HEK293 (cell line): ENCODE measurements at regions not wholly inside any gene's neighbourhood (a gene's known extent, or its start where the extent isn't known, plus 50 kb on each side); places are given as distances from the start of the nearest gene placed in this dataset.

Experiments used
- CTCF ChIA-PET: fragments of 350-600 bp; formaldehyde crosslinking; extraction: SDS; loops from one replicate; lab custom pipeline; 2021; ENCODE audit warnings: antibody characterized with exemption; lab: Yijun Ruan, JAX
- POLR2A ChIA-PET: fragments of 300-600 bp; formaldehyde crosslinking; extraction: SDS; loops from one replicate; lab custom pipeline; 2020; ENCODE audit warnings: antibody characterized with exemption, inconsistent platforms; lab: Yijun Ruan, JAX
- H3K27ac ChIP-seq: fragments of 200-500 bp; sonication (Bioruptor generic); 2 replicates; pipeline ENCODE4 v1.5.1; 2014; ENCODE audit warnings: low read depth, low read length, control low read depth, inconsistent platforms; ENCODE audit errors: extremely low read depth
- H3K36me3 ChIP-seq, 2 experiments: fragments of 200-500 bp in 1 of 2; sonication (Bioruptor generic) in 1 of 2; 1 replicate in 1 of 2; 2 replicates in 1 of 2; pipeline ENCODE4 v1.5.1; 2014 to 2017; ENCODE audit warnings: inconsistent platforms in 2 of 2, low read length in 2 of 2; ENCODE audit not compliant: control insufficient read depth in 2 of 2, insufficient read depth in 1 of 2
- H3K4me1 ChIP-seq: fragments of 200-500 bp; sonication (Bioruptor generic); 2 replicates; pipeline ENCODE4 v1.5.1; 2014; ENCODE audit warnings: mild to moderate bottlenecking, low read length, inconsistent platforms; ENCODE audit not compliant: control insufficient read depth, insufficient read depth
- H3K4me3 ChIP-seq: 2 replicates; pipeline ENCODE4 v1.5.1; 2011; ENCODE audit warnings: low read depth, mild to moderate bottlenecking, control low read depth, low read length, moderate library complexity
- H3K9me3 ChIP-seq: fragments of 200-500 bp; sonication (Bioruptor generic); 2 replicates; pipeline ENCODE4 v1.5.1; 2014; ENCODE audit warnings: low read depth, low read length, inconsistent platforms; ENCODE audit not compliant: control insufficient read depth, insufficient read depth
- KLF9 ChIP-seq: fragments of 450-650 bp; formaldehyde crosslinking; IDR thresholded peaks from 2 replicates; pipeline ENCODE4 v1.5.1; 2016; ENCODE audit warnings: missing biosample characterization, missing genetic modification characterization, low read depth
- OVOL3 ChIP-seq: fragments of 450-650 bp; formaldehyde crosslinking; IDR thresholded peaks from 2 replicates; pipeline ENCODE4 v1.5.1; 2016; ENCODE audit warnings: missing biosample characterization, missing genetic modification characterization
- SCRT1 ChIP-seq: fragments of 450-650 bp; formaldehyde crosslinking; IDR thresholded peaks from 2 replicates; pipeline ENCODE4 v1.5.1; 2016; ENCODE audit warnings: missing biosample characterization, missing genetic modification characterization, borderline replicate concordance
- SP2 ChIP-seq: fragments of 450-650 bp; formaldehyde crosslinking; IDR thresholded peaks from 2 replicates; pipeline ENCODE4 v1.5.1; 2016; ENCODE audit warnings: missing biosample characterization, missing genetic modification characterization
- TRIM28 ChIP-seq: IDR thresholded peaks from 2 replicates; pipeline ENCODE4 v1.6.1; 2011; ENCODE audit warnings: low read length, control low read depth, borderline replicate concordance
- ZFP37 ChIP-seq: fragments of 450-650 bp; formaldehyde crosslinking; IDR thresholded peaks from 2 replicates; pipeline ENCODE4 v1.5.1; 2016; ENCODE audit warnings: missing biosample characterization, missing genetic modification characterization
- ZNF112 ChIP-seq: fragments of 450-650 bp; formaldehyde crosslinking; IDR thresholded peaks from 2 replicates; pipeline ENCODE4 v1.5.0; 2017; ENCODE audit warnings: missing biosample characterization, missing genetic modification characterization
- ZNF132 ChIP-seq: fragments of 450-650 bp; formaldehyde crosslinking; IDR thresholded peaks from 2 replicates; pipeline ENCODE4 v1.5.1; 2017; ENCODE audit warnings: missing biosample characterization, missing genetic modification characterization, borderline replicate concordance
- ZNF19 ChIP-seq: fragments of 450-650 bp; formaldehyde crosslinking; IDR thresholded peaks from 2 replicates; pipeline ENCODE4; 2016; ENCODE audit warnings: missing biosample characterization, missing genetic modification characterization, low read depth
- ZNF274 ChIP-seq, 2 experiments: fragments of 200-500 bp in 1 of 2; fragments of 450-650 bp in 1 of 2; sonication (Bioruptor generic) in 1 of 2; formaldehyde crosslinking in 1 of 2; IDR thresholded peaks; 2 replicates each; pipeline versions ENCODE4 v1.5.1 to v1.6.1; 2014 to 2016; ENCODE audit warnings: borderline replicate concordance in 1 of 2, inconsistent platforms in 1 of 2, low read length in 1 of 2, missing biosample characterization in 1 of 2, missing genetic modification characterization in 1 of 2
- ZNF324 ChIP-seq: fragments of 450-650 bp; formaldehyde crosslinking; IDR thresholded peaks from 2 replicates; pipeline ENCODE4 v1.5.1; 2016; ENCODE audit warnings: missing biosample characterization, missing genetic modification characterization
- ZNF354C ChIP-seq: fragments of 450-650 bp; formaldehyde crosslinking; IDR thresholded peaks from 2 replicates; pipeline ENCODE4 v1.5.1; 2016; ENCODE audit warnings: missing biosample characterization, missing genetic modification characterization, low read depth, borderline replicate concordance
- ZNF366 ChIP-seq: fragments of 450-650 bp; formaldehyde crosslinking; conservative IDR thresholded peaks from 2 replicates; pipeline ENCODE4 v1.5.1; 2016; ENCODE audit warnings: missing biosample characterization, missing genetic modification characterization
- ZNF416 ChIP-seq: fragments of 450-650 bp; formaldehyde crosslinking; IDR thresholded peaks from 2 replicates; pipeline ENCODE4 v1.5.1; 2016; ENCODE audit warnings: missing biosample characterization, missing genetic modification characterization
- ZNF529 ChIP-seq: fragments of 450-650 bp; formaldehyde crosslinking; IDR thresholded peaks from 2 replicates; pipeline ENCODE4 v1.5.1; 2017; ENCODE audit warnings: missing genetic modification characterization, missing biosample characterization; ENCODE audit not compliant: insufficient replicate concordance
- ZNF544 ChIP-seq: fragments of 450-650 bp; formaldehyde crosslinking; IDR thresholded peaks from 2 replicates; pipeline ENCODE4 v1.5.0; 2017; ENCODE audit warnings: missing biosample characterization, missing genetic modification characterization
- ZNF660 ChIP-seq: fragments of 450-650 bp; IDR thresholded peaks from 2 replicates; pipeline ENCODE4 v1.5.1; 2018; ENCODE audit warnings: missing biosample characterization, mild to moderate bottlenecking, missing genetic modification characterization
- ZNF76 ChIP-seq: fragments of 450-650 bp; formaldehyde crosslinking; IDR thresholded peaks from 2 replicates; pipeline ENCODE4; 2016; ENCODE audit warnings: low read depth, missing biosample characterization, missing genetic modification characterization, borderline replicate concordance
- TF ChIP-seq, protein P1 (sequence below): fragments of 450-650 bp; formaldehyde crosslinking; IDR thresholded peaks from 2 replicates; pipeline ENCODE4 v1.5.1; 2016; ENCODE audit warnings: missing biosample characterization, missing genetic modification characterization, low read depth
- TF ChIP-seq, protein P2 (sequence below): fragments of 450-650 bp; IDR thresholded peaks from 2 replicates; pipeline ENCODE4 v1.5.1; 2018; ENCODE audit warnings: missing biosample characterization, missing genetic modification characterization

DNA sequence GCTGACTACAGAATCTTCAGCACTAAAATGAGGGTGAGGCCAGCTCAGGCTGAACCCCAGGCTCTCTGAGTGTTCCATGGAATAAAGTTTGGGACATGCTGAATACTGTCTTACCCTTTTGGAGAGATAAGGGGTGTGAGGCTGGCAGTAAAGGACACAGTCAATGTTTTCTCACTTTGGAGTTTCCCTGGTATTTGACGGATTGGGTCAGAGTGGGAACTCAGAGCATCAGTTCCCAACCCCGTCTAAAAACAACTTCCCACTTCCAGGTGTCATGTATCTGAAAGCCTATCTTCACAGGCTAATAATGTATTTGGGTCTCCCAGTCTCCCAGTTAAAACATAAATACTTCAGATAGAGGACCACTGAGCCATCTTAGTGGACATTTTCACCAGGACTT lies 180.7 kb downstream of the TLE3 start:
- H3K4me1 ChIP-seq: no peaks in the 10 kb centered on the region
- POLR2A ChIA-PET: no interaction called here
- no peak overlapping the region for H3K4me3 ChIP-seq
- no peak for TF ChIP-seq ZNF544 (tag by site-specific recombination)
- TF ChIP-seq ZNF529 (tag by site-specific recombination): no peak
- TF ChIP-seq, protein P1, sequence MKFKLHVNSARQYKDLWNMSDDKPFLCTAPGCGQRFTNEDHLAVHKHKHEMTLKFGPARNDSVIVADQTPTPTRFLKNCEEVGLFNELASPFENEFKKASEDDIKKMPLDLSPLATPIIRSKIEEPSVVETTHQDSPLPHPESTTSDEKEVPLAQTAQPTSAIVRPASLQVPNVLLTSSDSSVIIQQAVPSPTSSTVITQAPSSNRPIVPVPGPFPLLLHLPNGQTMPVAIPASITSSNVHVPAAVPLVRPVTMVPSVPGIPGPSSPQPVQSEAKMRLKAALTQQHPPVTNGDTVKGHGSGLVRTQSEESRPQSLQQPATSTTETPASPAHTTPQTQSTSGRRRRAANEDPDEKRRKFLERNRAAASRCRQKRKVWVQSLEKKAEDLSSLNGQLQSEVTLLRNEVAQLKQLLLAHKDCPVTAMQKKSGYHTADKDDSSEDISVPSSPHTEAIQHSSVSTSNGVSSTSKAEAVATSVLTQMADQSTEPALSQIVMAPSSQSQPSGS (tag by site-specific recombination): no peak
- no peak for TF ChIP-seq ZNF112 (tag by site-specific recombination)
- TF ChIP-seq, protein P2, sequence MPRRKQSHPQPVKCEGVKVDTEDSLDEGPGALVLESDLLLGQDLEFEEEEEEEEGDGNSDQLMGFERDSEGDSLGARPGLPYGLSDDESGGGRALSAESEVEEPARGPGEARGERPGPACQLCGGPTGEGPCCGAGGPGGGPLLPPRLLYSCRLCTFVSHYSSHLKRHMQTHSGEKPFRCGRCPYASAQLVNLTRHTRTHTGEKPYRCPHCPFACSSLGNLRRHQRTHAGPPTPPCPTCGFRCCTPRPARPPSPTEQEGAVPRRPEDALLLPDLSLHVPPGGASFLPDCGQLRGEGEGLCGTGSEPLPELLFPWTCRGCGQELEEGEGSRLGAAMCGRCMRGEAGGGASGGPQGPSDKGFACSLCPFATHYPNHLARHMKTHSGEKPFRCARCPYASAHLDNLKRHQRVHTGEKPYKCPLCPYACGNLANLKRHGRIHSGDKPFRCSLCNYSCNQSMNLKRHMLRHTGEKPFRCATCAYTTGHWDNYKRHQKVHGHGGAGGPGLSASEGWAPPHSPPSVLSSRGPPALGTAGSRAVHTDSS: no peak
- no peak for TF ChIP-seq OVOL3
- no peak for TF ChIP-seq ZNF660 (tag by site-specific recombination)
- H3K9me3 ChIP-seq: no peaks in the 10 kb centered on the region
- no peaks in the 10 kb centered on the region for H3K36me3 ChIP-seq
- CTCF ChIA-PET: no interaction called here
- no peak overlapping the region for H3K27ac ChIP-seq

GRCh38 chr15:69919816-69920215 lies 177.9 kb downstream of the TLE3 start:
- TF ChIP-seq ZNF132 (tag by site-specific recombination) (no peak), ZFP37 (tag by site-specific recombination) (no peak), ZNF274 (IDR thresholded peaks at IDR 0.05; ENCODE audit: low read length) (no peak), ZNF274 (tag by site-specific recombination; IDR thresholded peaks at IDR 0.05; ENCODE audit: borderline replicate concordance) (no peak), ZNF660 (tag by site-specific recombination) (no peak)
- Histone ChIP-seq H3K27ac (no peak overlapping the region), H3K9me3 (peaks cover 6% of the 10 kb centered on the region), H3K4me3 (no peak overlapping the region), H3K36me3 (no peaks in the 10 kb centered on the region), H3K4me1 (no peaks in the 10 kb centered on the region)
- POLR2A ChIA-PET: no interaction called here
- CTCF ChIA-PET: interaction anchor here (0.6 kb wide), 1 partner anchor 181 kb away, joined by 3 read pairs; no protein-coding TSS in a partner anchor

GRCh38 chr15:69920221-69920620 lies 177.5 kb downstream of the TLE3 start:
- POLR2A ChIA-PET: no interaction called here
- Histone ChIP-seq H3K4me3 (no peak overlapping the region), H3K27ac (no peak overlapping the region), H3K9me3 (peaks cover 7% of the 10 kb centered on the region), H3K36me3 (no peaks in the 10 kb centered on the region), H3K4me1 (no peaks in the 10 kb centered on the region)
- CTCF ChIA-PET: interaction anchor here (0.6 kb wide), 1 partner anchor 181 kb away, joined by 3 read pairs; no protein-coding TSS in a partner anchor
- TF ChIP-seq ZNF76 (tag by site-specific recombination) (no peak), ZNF19 (tag by site-specific recombination) (no peak), ZNF366 (tag by site-specific recombination) (no peak), SCRT1 (tag by site-specific recombination) (no peak), ZNF354C (tag by site-specific recombination) (no peak), ZNF544 (tag by site-specific recombination) (no peak), TRIM28 (no peak), SP2 (tag by site-specific recombination) (no peak), ZNF324 (tag by site-specific recombination) (no peak), KLF9 (tag by site-specific recombination) (no peak), ZNF416 (tag by site-specific recombination) (no peak)
